IMR-90 (cell line): ENCODE measurements at regions not wholly inside any gene's neighbourhood (a gene's known extent, or its start where the extent isn't known, plus 50 kb on each side); places are given as distances from the start of the nearest gene placed in this dataset.

Source experiments
- ATAC-seq: fragments of 200-7000 bp; cut with Tn5 transposase; 2 replicates; pipeline ENCODE4 v1.9.1; 2020; ENCODE audit warnings: low read depth, mild to moderate bottlenecking, moderate library complexity
- BruUV-seq: library from RNA; stranded (reverse); fragments of 400-500 nt; replicated peaks from 2 replicates; lab custom pipeline; 2021; lab: Mats Ljungman, UMichigan
- CTCF ChIA-PET: fragments of 300-600 bp; formaldehyde crosslinking; extraction: SDS; loops from one replicate; lab custom pipeline; 2021; ENCODE audit warnings: antibody characterized with exemption; lab: Yijun Ruan, JAX
- POLR2A ChIA-PET: fragments of 300-600 bp; sonication (Branson Sonifier 250); formaldehyde crosslinking; loops from one replicate; lab custom pipeline; 2022; ENCODE audit warnings: antibody characterized with exemption; ENCODE audit not compliant: unreplicated experiment; lab: Charles Lee
- DNase-seq: peaks from one replicate; pipeline ENCODE4 v3.0.0; 2013
- H2AFZ ChIP-seq: replicated peaks from 2 replicates; pipeline ENCODE3; 2013; ENCODE audit warnings: low read length, mild to moderate bottlenecking; ENCODE audit not compliant: poor library complexity
- H2AK5ac ChIP-seq: 2 replicates; pipeline ENCODE4 v1.6.1; 2013; ENCODE audit warnings: low read depth, low read length, inconsistent platforms
- H2AK9ac ChIP-seq: replicated peaks from 2 replicates; pipeline ENCODE3; 2013; ENCODE audit warnings: mild to moderate bottlenecking, low read depth, low read length, moderate library complexity; ENCODE audit not compliant: poor library complexity
- H2BK120ac ChIP-seq: 2 replicates; pipeline ENCODE4 v1.6.1; 2013; ENCODE audit warnings: low read depth, low read length, inconsistent platforms
- H2BK15ac ChIP-seq: 3 replicates; pipeline ENCODE4 v1.6.1; 2013; ENCODE audit warnings: low read depth, low read length, inconsistent platforms
- H2BK20ac ChIP-seq: 2 replicates; pipeline ENCODE4 v1.6.1; 2013; ENCODE audit warnings: low read depth, mild to moderate bottlenecking, inconsistent platforms, low read length, moderate library complexity
- H2BK5ac ChIP-seq: 2 replicates; pipeline ENCODE4 v1.6.1; 2013; ENCODE audit warnings: mild to moderate bottlenecking, low read depth, low read length, inconsistent platforms; ENCODE audit not compliant: poor library complexity, severe bottlenecking
- H3K14ac ChIP-seq: replicated peaks from 2 replicates; pipeline ENCODE4 v1.6.1; 2013; ENCODE audit warnings: low read depth, low read length, inconsistent platforms
- H3K18ac ChIP-seq: 2 replicates; pipeline ENCODE4 v1.6.1; 2013; ENCODE audit warnings: low read depth, low read length, control low read depth
- H3K23ac ChIP-seq: 2 replicates; pipeline ENCODE4 v1.6.1; 2013; ENCODE audit warnings: low read depth, low read length, inconsistent platforms
- H3K27ac ChIP-seq: 2 replicates; pipeline ENCODE4 v1.5.1; 2013; ENCODE audit warnings: mild to moderate bottlenecking, control low read depth, low read length; ENCODE audit not compliant: insufficient read depth
- H3K27me3 ChIP-seq: 2 replicates; pipeline ENCODE4 v1.6.1; 2013; ENCODE audit warnings: low read length; ENCODE audit not compliant: control insufficient read depth, insufficient read depth
- H3K36me3 ChIP-seq: 2 replicates; pipeline ENCODE4 v1.6.1; 2013; ENCODE audit warnings: low read length, mixed read lengths; ENCODE audit not compliant: control insufficient read depth, insufficient read depth
- H3K4ac ChIP-seq: 2 replicates; pipeline ENCODE4 v1.6.1; 2013; ENCODE audit warnings: low read depth, low read length, inconsistent platforms
- H3K4me1 ChIP-seq: 2 replicates; pipeline ENCODE4 v1.6.1; 2013; ENCODE audit warnings: low read length, mixed read lengths; ENCODE audit not compliant: control insufficient read depth, insufficient read depth
- H3K4me2 ChIP-seq: 2 replicates; pipeline ENCODE4 v1.6.1; 2013; ENCODE audit warnings: low read depth, mild to moderate bottlenecking, control low read depth, low read length, moderate library complexity
- H3K4me3 ChIP-seq: 2 replicates; pipeline ENCODE4 v1.5.1; 2013; ENCODE audit warnings: low read depth, mild to moderate bottlenecking, control low read depth, low read length, moderate library complexity; ENCODE audit not compliant: insufficient read depth
- H3K56ac ChIP-seq: 2 replicates; pipeline ENCODE4 v1.6.1; 2013; ENCODE audit warnings: low read length, inconsistent platforms; ENCODE audit not compliant: insufficient read depth; ENCODE audit errors: extremely low read depth
- H3K79me1 ChIP-seq, 2 experiments: 2 replicates each; pipeline ENCODE4 v1.6.1; 2013; ENCODE audit warnings: low read length in 2 of 2, inconsistent platforms in 1 of 2, low read depth in 1 of 2
- H3K9ac ChIP-seq: 2 replicates; pipeline ENCODE4 v1.6.1; 2013; ENCODE audit warnings: low read depth, low read length, control low read depth
- H3K9me1 ChIP-seq: 2 replicates; pipeline ENCODE4 v1.6.1; 2013; ENCODE audit warnings: low read length, inconsistent platforms; ENCODE audit not compliant: insufficient read depth
- H3K9me3 ChIP-seq: 2 replicates; pipeline ENCODE4 v1.6.1; 2013; ENCODE audit warnings: low read length; ENCODE audit not compliant: control insufficient read depth, insufficient read depth
- H4K20me1 ChIP-seq: 2 replicates; pipeline ENCODE4 v1.6.1; 2013; ENCODE audit warnings: low read length, inconsistent platforms; ENCODE audit not compliant: insufficient read depth
- H4K5ac ChIP-seq: 2 replicates; pipeline ENCODE4 v1.6.1; 2013; ENCODE audit warnings: mild to moderate bottlenecking, low read depth, low read length, control low read depth
- H4K8ac ChIP-seq, 2 experiments: 2 replicates each; pipeline ENCODE4 v1.6.1; 2013; ENCODE audit warnings: low read depth in 2 of 2, low read length in 2 of 2, control low read depth in 1 of 2, inconsistent platforms in 1 of 2
- H4K91ac ChIP-seq: 2 replicates; pipeline ENCODE4 v1.6.1; 2013; ENCODE audit warnings: low read depth, low read length, inconsistent platforms; ENCODE audit not compliant: insufficient read depth
- CEBPB ChIP-seq: IDR thresholded peaks from 2 replicates; pipeline ENCODE4 v1.6.1; 2012; ENCODE audit warnings: low read depth, low read length, improper control_type of control experiment
- MAFK ChIP-seq: IDR thresholded peaks from 2 replicates; pipeline ENCODE4 v1.6.1; 2012; ENCODE audit warnings: low read depth, low read length, improper control_type of control experiment
- MAZ ChIP-seq: IDR thresholded peaks from 2 replicates; pipeline ENCODE4 v1.6.1; 2012; ENCODE audit warnings: low read depth, mild to moderate bottlenecking, low read length, improper control_type of control experiment, moderate library complexity, borderline replicate concordance
- MXI1 ChIP-seq: IDR thresholded peaks from 2 replicates; pipeline ENCODE4 v1.6.1; 2012; ENCODE audit warnings: low read depth, mild to moderate bottlenecking, low read length, moderate library complexity, borderline replicate concordance
- RAD21 ChIP-seq: IDR thresholded peaks from 2 replicates; pipeline ENCODE4 v1.6.1; 2012; ENCODE audit warnings: low read length, improper control_type of control experiment
- RCOR1 ChIP-seq: IDR thresholded peaks from 2 replicates; pipeline ENCODE4 v1.6.1; 2012; ENCODE audit warnings: mild to moderate bottlenecking, low read length, improper control_type of control experiment; ENCODE audit not compliant: insufficient replicate concordance
- WGBS, 2 experiments: methylation state at CpG; one replicate each; pipeline versions ENCODE4 v1.1.5 to v1.1.7; 2013; ENCODE audit warnings: missing lambda C conversion rate in 2 of 2; ENCODE audit not compliant: insufficient read length in 1 of 2; ENCODE audit errors: extremely low coverage in 2 of 2; 5-methylcytosine and 5-hydroxymethylcytosine counted together
- dilution Hi-C: fragments of 300-500 bp; cut with HindIII; formaldehyde crosslinking; loops from one replicate; pipeline ENCODE4 v1.14.3; 2018; ENCODE audit warnings: low sequenced_read_pairs; ENCODE audit not compliant: unreplicated experiment
- in situ Hi-C: fragments of 300-500 bp; cut with MboI; formaldehyde crosslinking; loops from 3 replicates; pipeline ENCODE4 v1.14.3; 2019; ENCODE audit warnings: low sequenced_read_pairs, inconsistent platforms, mixed read lengths
- intact Hi-C: fragments of 100-400 bp; cut with micrococcal nuclease; formaldehyde crosslinking; loops from 2 replicates; pipeline ENCODE4 v1.10.0; 2022
- TF ChIP-seq, protein P1 (sequence below): fragments of 150-350 bp; IDR thresholded peaks from 2 replicates; pipeline ENCODE4 v1.6.1; 2016; ENCODE audit warnings: low read depth, mild to moderate bottlenecking, low read length, moderate library complexity, borderline replicate concordance
- TF ChIP-seq, protein P2 (sequence below): fragments of 150-350 bp; IDR thresholded peaks from 2 replicates; pipeline ENCODE4 v1.6.1; 2017; ENCODE audit warnings: mild to moderate bottlenecking, antibody characterized with exemption, low read length, low read depth
- TF ChIP-seq, protein P3 (sequence below): conservative IDR thresholded peaks from 2 replicates; pipeline ENCODE4 v1.5.1; 2012; ENCODE audit warnings: mild to moderate bottlenecking, low read depth, low read length, improper control_type of control experiment

DNA sequence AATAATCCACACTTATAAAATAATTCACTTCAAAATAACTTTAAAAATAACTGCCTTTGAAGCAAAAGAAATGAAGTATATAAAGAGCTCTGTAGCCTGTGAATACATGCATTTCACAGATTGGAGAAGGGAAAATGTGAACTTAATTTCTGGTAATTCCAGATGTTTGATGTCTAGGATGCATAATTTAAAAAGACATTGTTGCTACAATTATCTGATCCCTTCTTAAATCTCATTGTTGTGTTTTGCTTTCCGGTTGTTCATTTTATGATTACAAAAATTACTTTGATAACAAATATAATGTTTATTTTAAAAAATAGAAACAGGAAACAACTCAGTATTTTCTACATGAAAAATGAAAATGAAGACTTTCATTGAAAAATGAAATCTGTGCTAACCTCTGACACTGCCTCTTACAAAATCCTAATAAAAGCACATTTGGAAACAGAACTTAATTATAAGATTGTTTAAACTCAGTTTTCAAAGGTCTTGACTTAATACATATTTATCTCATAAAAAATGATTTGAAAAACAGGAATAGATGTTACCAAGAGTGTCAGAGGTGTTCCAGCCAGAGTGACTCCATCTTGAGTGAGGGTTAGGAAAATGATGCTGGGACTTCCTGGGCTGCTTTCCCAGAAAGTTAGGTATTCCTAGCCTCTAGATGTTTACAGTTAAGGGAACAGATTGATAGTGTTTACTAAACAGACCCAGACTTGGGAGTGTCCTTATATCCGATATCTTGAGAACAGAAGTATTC, 516.6 kb upstream of the SEMA3D start:
- Histone ChIP-seq H3K27ac (no peak overlapping the region), H3K4me3 (no peak overlapping the region), H2BK15ac (no peak overlapping the region), H4K20me1 (no peaks in the 10 kb centered on the region), H2BK120ac (no peak overlapping the region), H3K9me3 (no peaks in the 10 kb centered on the region), H3K4ac (no peak overlapping the region), H2BK20ac (no peak overlapping the region), H4K91ac (no peak overlapping the region), H3K4me2 (no peak overlapping the region), H2AK5ac (no peak overlapping the region), H2AFZ (no peak overlapping the region), H3K4me1 (no peaks in the 10 kb centered on the region), H3K79me1 (no peaks in the 10 kb centered on the region), H3K18ac (no peak overlapping the region), H2AK9ac (no peak overlapping the region), H3K56ac (no peak overlapping the region), H3K36me3 (no peaks in the 10 kb centered on the region), H2BK5ac (no peak overlapping the region), H3K9ac (no peak overlapping the region), H4K5ac (no peak overlapping the region), H4K8ac (no peak overlapping the region), H3K9me1 (no peaks in the 10 kb centered on the region), H3K14ac (no peak overlapping the region), H3K23ac (no peak overlapping the region), H3K27me3 (no peaks in the 10 kb centered on the region)
- no peak for DNase-seq
- CTCF ChIA-PET: no interaction called here
- POLR2A ChIA-PET: no interaction called here
- BruUV-seq: no TSS peak
- intact Hi-C loops: no loop called here
- WGBS, 2 experiments: no CpG with 5 or more reads among the region's 2 CpGs
- no peak for ATAC-seq
- in situ Hi-C loops: no loop called here
- TF ChIP-seq CEBPB: no peak
- TF ChIP-seq RCOR1: no peak
- TF ChIP-seq, protein P1, sequence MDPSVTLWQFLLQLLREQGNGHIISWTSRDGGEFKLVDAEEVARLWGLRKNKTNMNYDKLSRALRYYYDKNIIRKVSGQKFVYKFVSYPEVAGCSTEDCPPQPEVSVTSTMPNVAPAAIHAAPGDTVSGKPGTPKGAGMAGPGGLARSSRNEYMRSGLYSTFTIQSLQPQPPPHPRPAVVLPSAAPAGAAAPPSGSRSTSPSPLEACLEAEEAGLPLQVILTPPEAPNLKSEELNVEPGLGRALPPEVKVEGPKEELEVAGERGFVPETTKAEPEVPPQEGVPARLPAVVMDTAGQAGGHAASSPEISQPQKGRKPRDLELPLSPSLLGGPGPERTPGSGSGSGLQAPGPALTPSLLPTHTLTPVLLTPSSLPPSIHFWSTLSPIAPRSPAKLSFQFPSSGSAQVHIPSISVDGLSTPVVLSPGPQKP: no peak
- TF ChIP-seq MAZ: no peak
- TF ChIP-seq, protein P2, sequence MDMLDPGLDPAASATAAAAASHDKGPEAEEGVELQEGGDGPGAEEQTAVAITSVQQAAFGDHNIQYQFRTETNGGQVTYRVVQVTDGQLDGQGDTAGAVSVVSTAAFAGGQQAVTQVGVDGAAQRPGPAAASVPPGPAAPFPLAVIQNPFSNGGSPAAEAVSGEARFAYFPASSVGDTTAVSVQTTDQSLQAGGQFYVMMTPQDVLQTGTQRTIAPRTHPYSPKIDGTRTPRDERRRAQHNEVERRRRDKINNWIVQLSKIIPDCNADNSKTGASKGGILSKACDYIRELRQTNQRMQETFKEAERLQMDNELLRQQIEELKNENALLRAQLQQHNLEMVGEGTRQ: no peak
- TF ChIP-seq, protein P3, sequence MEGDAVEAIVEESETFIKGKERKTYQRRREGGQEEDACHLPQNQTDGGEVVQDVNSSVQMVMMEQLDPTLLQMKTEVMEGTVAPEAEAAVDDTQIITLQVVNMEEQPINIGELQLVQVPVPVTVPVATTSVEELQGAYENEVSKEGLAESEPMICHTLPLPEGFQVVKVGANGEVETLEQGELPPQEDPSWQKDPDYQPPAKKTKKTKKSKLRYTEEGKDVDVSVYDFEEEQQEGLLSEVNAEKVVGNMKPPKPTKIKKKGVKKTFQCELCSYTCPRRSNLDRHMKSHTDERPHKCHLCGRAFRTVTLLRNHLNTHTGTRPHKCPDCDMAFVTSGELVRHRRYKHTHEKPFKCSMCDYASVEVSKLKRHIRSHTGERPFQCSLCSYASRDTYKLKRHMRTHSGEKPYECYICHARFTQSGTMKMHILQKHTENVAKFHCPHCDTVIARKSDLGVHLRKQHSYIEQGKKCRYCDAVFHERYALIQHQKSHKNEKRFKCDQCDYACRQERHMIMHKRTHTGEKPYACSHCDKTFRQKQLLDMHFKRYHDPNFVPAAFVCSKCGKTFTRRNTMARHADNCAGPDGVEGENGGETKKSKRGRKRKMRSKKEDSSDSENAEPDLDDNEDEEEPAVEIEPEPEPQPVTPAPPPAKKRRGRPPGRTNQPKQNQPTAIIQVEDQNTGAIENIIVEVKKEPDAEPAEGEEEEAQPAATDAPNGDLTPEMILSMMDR: no peak
- no peak for TF ChIP-seq MAFK
- no peak for TF ChIP-seq MXI1
- no peak for TF ChIP-seq RAD21
- dilution Hi-C loops: no loop called here
